ENCODE measurements at regions not wholly inside any gene's neighbourhood (a gene's known extent, or its start where the extent isn't known, plus 50 kb on each side); places are given as distances from the start of the nearest gene placed in this dataset.

DNA sequence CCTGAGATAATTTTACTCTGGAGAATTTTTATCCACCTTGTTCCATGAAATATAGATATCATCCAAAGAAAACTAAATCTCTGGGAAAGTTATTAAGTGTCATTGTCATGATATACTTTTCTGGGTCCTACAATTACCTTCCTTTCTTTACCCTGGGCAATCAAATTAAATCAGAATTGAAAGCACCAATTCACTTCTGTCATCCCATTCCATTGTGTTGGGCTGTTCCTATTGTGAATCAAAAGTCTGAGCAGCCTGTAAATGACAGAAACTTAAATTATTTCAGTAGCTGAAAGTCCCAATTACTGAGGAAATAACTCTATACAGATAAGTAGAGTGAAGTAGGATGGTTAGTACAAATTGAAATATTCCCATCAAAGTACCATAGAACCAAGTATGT, 1284.2 kb downstream of the EFNB2 start:
- H3K36me3 ChIP-seq (ENCODE audit: control insufficient read depth in 1 of 2, insufficient read depth in 2 of 2, low read length in 2 of 2) = no peaks in the 10 kb centered on the region
- no peak overlapping the region for H2AFZ ChIP-seq (ENCODE audit: low read depth, low read length, poor library complexity, severe bottlenecking)
- H3K79me2 ChIP-seq (ENCODE audit: insufficient read depth, low read length) = no peaks in the 10 kb centered on the region
- RAD21 ChIA-PET (ENCODE audit: low non-redundant PET in 1 of 2, low total read pairs in 2 of 2, uncharacterized antibody in 2 of 2, unreplicated experiment in 2 of 2) = no interaction called here
- no peaks in the 10 kb centered on the region for H3K27me3 ChIP-seq (ENCODE audit: insufficient read depth, low read length)
- no peak overlapping the region for H3K9ac ChIP-seq (ENCODE audit: low read length)
- no peak for DNase-seq (ENCODE audit: low read depth, low spot score)
- H3K4me3 ChIP-seq (replicated peaks in 1 of 2; ENCODE audit: low read depth in 1 of 2, low read length in 2 of 2) = no peak overlapping the region
- no peak overlapping the region for H3K4me2 ChIP-seq (ENCODE audit: low read length)
- no peaks in the 10 kb centered on the region for H3K9me3 ChIP-seq (ENCODE audit: control insufficient read depth in 1 of 2, insufficient read depth in 1 of 2, low read depth in 1 of 2, low read length in 2 of 2)
- CTCF ChIA-PET = no interaction called here
- H3K4me1 ChIP-seq (ENCODE audit: control insufficient read depth in 1 of 2, insufficient read depth in 2 of 2, low read length in 2 of 2) = no peaks in the 10 kb centered on the region
- BruUV-seq (replicated peaks) = no TSS peak
- no peak for ATAC-seq
- no peak overlapping the region for H3K27ac ChIP-seq (ENCODE audit: low read depth, low read length)
- POLR2A ChIA-PET = no interaction called here
- no peaks in the 10 kb centered on the region for H3K9me2 ChIP-seq (ENCODE audit: insufficient read depth)
- H4K20me1 ChIP-seq (ENCODE audit: insufficient read depth) = no peaks in the 10 kb centered on the region
- intact Hi-C loops (cut with micrococcal nuclease) = no loop called here
- no peak for TF ChIP-seq POLR2A (IDR thresholded peaks at IDR 0.05; ENCODE audit: borderline replicate concordance, extremely low read depth, insufficient read depth, insufficient read length)
- no peak for TF ChIP-seq FOSL1 (IDR thresholded peaks at IDR 0.05; ENCODE audit: low read depth)

DNA sequence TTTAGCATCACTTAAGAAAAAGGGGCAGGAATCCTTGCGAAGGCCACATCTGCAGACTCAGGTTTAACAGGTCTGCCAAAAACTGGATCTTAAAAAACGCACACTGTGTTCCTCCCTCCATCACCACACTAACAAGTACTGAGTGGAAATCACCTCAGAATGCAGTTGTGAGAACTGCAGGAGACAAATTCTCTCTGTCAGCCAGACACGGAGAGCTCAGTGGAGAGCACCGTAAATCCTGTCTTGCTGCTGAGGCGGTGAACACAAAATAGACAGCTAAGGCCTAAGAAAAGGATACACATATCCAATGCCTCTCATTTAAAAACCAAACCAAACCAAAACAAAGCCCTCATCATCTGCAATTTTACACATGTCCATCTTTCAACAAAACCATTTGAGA, 1287.6 kb downstream of the EFNB2 start:
- ChIA-PET POLR2A (no interaction called here), RAD21 (ENCODE audit: low non-redundant PET in 1 of 2, low total read pairs in 2 of 2, uncharacterized antibody in 2 of 2, unreplicated experiment in 2 of 2) (no interaction called here), CTCF (no interaction called here)
- H3K4me3 ChIP-seq (replicated peaks in 1 of 2; ENCODE audit: low read depth in 1 of 2, low read length in 2 of 2) = no peak overlapping the region
- no peak overlapping the region for H2AFZ ChIP-seq (ENCODE audit: low read depth, low read length, poor library complexity, severe bottlenecking)
- no peaks in the 10 kb centered on the region for H3K36me3 ChIP-seq (ENCODE audit: control insufficient read depth in 1 of 2, insufficient read depth in 2 of 2, low read length in 2 of 2)
- no peaks in the 10 kb centered on the region for H3K4me1 ChIP-seq (ENCODE audit: control insufficient read depth in 1 of 2, insufficient read depth in 2 of 2, low read length in 2 of 2)
- no peaks in the 10 kb centered on the region for H3K9me3 ChIP-seq (ENCODE audit: control insufficient read depth in 1 of 2, insufficient read depth in 1 of 2, low read depth in 1 of 2, low read length in 2 of 2)
- ATAC-seq (no peak), DNase-seq (ENCODE audit: low read depth, low spot score) (no peak)
- no TSS peak for BruUV-seq (replicated peaks)
- no peaks in the 10 kb centered on the region for H3K9me2 ChIP-seq (ENCODE audit: insufficient read depth)
- H3K9ac ChIP-seq (ENCODE audit: low read length) = no peak overlapping the region
- H3K4me2 ChIP-seq (ENCODE audit: low read length) = no peak overlapping the region
- H3K27me3 ChIP-seq (ENCODE audit: insufficient read depth, low read length) = no peaks in the 10 kb centered on the region
- TF ChIP-seq ZNF274 (IDR thresholded peaks at IDR 0.05; ENCODE audit: low read depth, low read length) (no peak), YY1 (IDR thresholded peaks at IDR 0.05; ENCODE audit: extremely low read depth, insufficient replicate concordance, low read depth, low read length) (no peak), JUND (IDR thresholded peaks at IDR 0.05) (no peak), FOSL1 (IDR thresholded peaks at IDR 0.05; ENCODE audit: low read depth) (no peak), SIN3A (IDR thresholded peaks at IDR 0.05; ENCODE audit: low read depth) (no peak), ZFX (IDR thresholded peaks at IDR 0.05) (no peak), CEBPB (IDR thresholded peaks at IDR 0.05; ENCODE audit: low read depth) (no peak), RAD21 (IDR thresholded peaks at IDR 0.05; ENCODE audit: low read depth) (no peak), SP1 (IDR thresholded peaks at IDR 0.05; ENCODE audit: low read depth) (no peak), TCF7L2 (IDR thresholded peaks at IDR 0.05; ENCODE audit: borderline replicate concordance, extremely low read depth, insufficient read depth, insufficient read length) (no peak), POLR2A (IDR thresholded peaks at IDR 0.05; ENCODE audit: borderline replicate concordance, extremely low read depth, insufficient read depth, insufficient read length) (no peak), EZH2phosphoT487 (IDR thresholded peaks at IDR 0.05; ENCODE audit: borderline replicate concordance) (no peak), EGR1 (IDR thresholded peaks at IDR 0.05; ENCODE audit: low read depth) (no peak), POLR2AphosphoS5 (IDR thresholded peaks at IDR 0.05; ENCODE audit: low read depth, low read length) (no peak), ELF1 (IDR thresholded peaks at IDR 0.05; ENCODE audit: borderline replicate concordance, low read depth) (no peak)
- TF ChIP-seq, protein P1, sequence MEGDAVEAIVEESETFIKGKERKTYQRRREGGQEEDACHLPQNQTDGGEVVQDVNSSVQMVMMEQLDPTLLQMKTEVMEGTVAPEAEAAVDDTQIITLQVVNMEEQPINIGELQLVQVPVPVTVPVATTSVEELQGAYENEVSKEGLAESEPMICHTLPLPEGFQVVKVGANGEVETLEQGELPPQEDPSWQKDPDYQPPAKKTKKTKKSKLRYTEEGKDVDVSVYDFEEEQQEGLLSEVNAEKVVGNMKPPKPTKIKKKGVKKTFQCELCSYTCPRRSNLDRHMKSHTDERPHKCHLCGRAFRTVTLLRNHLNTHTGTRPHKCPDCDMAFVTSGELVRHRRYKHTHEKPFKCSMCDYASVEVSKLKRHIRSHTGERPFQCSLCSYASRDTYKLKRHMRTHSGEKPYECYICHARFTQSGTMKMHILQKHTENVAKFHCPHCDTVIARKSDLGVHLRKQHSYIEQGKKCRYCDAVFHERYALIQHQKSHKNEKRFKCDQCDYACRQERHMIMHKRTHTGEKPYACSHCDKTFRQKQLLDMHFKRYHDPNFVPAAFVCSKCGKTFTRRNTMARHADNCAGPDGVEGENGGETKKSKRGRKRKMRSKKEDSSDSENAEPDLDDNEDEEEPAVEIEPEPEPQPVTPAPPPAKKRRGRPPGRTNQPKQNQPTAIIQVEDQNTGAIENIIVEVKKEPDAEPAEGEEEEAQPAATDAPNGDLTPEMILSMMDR (IDR thresholded peaks at IDR 0.05 in 2 of 3, conservative IDR thresholded peaks at IDR 0.05 in 1 of 3; ENCODE audit: borderline replicate concordance in 1 of 3, insufficient read depth in 1 of 3, low read depth in 2 of 3, low read length in 2 of 3) = no peak
- no peaks in the 10 kb centered on the region for H3K79me2 ChIP-seq (ENCODE audit: insufficient read depth, low read length)
- no peak overlapping the region for H3K27ac ChIP-seq (ENCODE audit: low read depth, low read length)
- intact Hi-C loops (cut with micrococcal nuclease) = no loop called here
- no peaks in the 10 kb centered on the region for H4K20me1 ChIP-seq (ENCODE audit: insufficient read depth)

Measured in HCT116 (cell line).